Mesendoderm (in vitro differentiated cells): ENCODE measurements at regions not wholly inside any gene's neighbourhood (a gene's known extent, or its start where the extent isn't known, plus 50 kb on each side); places are given as distances from the start of the nearest gene placed in this dataset.

Experiments used
- DNase-seq: peaks from one replicate; pipeline ENCODE4 v3.0.0; 2013
- H2AK5ac ChIP-seq: 2 replicates; pipeline ENCODE4 v1.6.1; 2013; ENCODE audit warnings: low read length, inconsistent platforms
- H2BK120ac ChIP-seq: 2 replicates; pipeline ENCODE4 v1.6.1; 2013; ENCODE audit warnings: low read depth, mild to moderate bottlenecking, low read length, moderate library complexity, mixed read lengths
- H2BK15ac ChIP-seq: replicated peaks from 2 replicates; pipeline ENCODE4 v1.6.1; 2013; ENCODE audit warnings: low read depth, mild to moderate bottlenecking, moderate library complexity
- H2BK5ac ChIP-seq: 2 replicates; pipeline ENCODE4 v1.6.1; 2013; ENCODE audit warnings: low read length, inconsistent platforms
- H3K18ac ChIP-seq: 2 replicates; pipeline ENCODE4 v1.6.1; 2013; ENCODE audit warnings: mild to moderate bottlenecking, low read length, mixed read lengths
- H3K23ac ChIP-seq: one replicate; pipeline ENCODE4 v1.6.1; 2013; ENCODE audit warnings: low read length
- H3K27ac ChIP-seq: 2 replicates; pipeline ENCODE4 v1.5.1; 2013; ENCODE audit warnings: low read depth, mild to moderate bottlenecking, inconsistent platforms, low read length, moderate library complexity
- H3K27me3 ChIP-seq: 2 replicates; pipeline ENCODE4 v1.6.1; 2013; ENCODE audit warnings: low read length, control low read depth, mild to moderate bottlenecking, inconsistent platforms; ENCODE audit not compliant: insufficient read depth, poor library complexity
- H3K36me3 ChIP-seq: 2 replicates; pipeline ENCODE4 v1.6.1; 2013; ENCODE audit warnings: low read length, inconsistent platforms; ENCODE audit not compliant: control insufficient read depth, insufficient read depth
- H3K4ac ChIP-seq: one replicate; pipeline ENCODE4 v1.6.1; 2013; ENCODE audit warnings: low read depth, mild to moderate bottlenecking, low read length, moderate library complexity
- H3K4me1 ChIP-seq: 2 replicates; pipeline ENCODE4 v1.6.1; 2013; ENCODE audit warnings: low read depth, low read length, inconsistent platforms; ENCODE audit not compliant: control insufficient read depth
- H3K4me2 ChIP-seq: 2 replicates; pipeline ENCODE4 v1.6.1; 2013; ENCODE audit warnings: low read length
- H3K4me3 ChIP-seq: 2 replicates; pipeline ENCODE4 v1.5.1; 2013; ENCODE audit warnings: mild to moderate bottlenecking, low read length
- H3K56ac ChIP-seq: one replicate; pipeline ENCODE4 v1.6.1; 2013; ENCODE audit warnings: low read length
- H3K79me1 ChIP-seq: 2 replicates; pipeline ENCODE4 v1.6.1; 2013; ENCODE audit warnings: low read length, inconsistent platforms
- H3K79me2 ChIP-seq: 2 replicates; pipeline ENCODE4 v1.6.1; 2013; ENCODE audit warnings: mild to moderate bottlenecking, low read length; ENCODE audit not compliant: control insufficient read depth, insufficient read depth
- H3K9ac ChIP-seq: 2 replicates; pipeline ENCODE4 v1.6.1; 2013; ENCODE audit warnings: low read length, inconsistent platforms
- H4K5ac ChIP-seq: one replicate; pipeline ENCODE4 v1.6.1; 2013; ENCODE audit warnings: low read length
- H4K8ac ChIP-seq: one replicate; pipeline ENCODE4 v1.6.1; 2013; ENCODE audit warnings: low read depth, mild to moderate bottlenecking, control low read depth, low read length, moderate library complexity
- WGBS: extraction: QIAGEN DNeasy Blood & Tissue Kit; methylation state at CpG from one replicate; pipeline ENCODE4 v1.1.7; 2013; ENCODE audit warnings: low lambda C conversion rate, missing lambda C conversion rate; ENCODE audit not compliant: insufficient coverage; ENCODE audit errors: extremely low coverage; 5-methylcytosine and 5-hydroxymethylcytosine counted together

DNA sequence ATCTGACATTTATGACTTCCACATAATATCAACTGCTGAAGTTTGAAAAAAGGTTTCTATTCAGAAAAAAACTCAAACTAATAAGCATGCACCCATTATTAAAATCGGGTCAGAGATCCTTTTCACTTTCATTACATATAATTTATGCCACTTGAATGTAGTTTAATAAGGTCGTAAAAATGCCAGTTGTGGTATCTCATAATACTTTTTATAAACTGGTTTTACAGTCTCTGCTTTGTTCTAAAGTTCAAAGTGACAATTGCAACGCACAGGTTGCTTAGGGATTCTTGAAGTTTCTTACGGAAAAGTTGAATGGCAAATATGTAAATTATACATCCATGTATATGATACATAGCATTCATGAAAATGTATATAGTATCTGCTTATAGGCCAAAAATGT, 229.4 kb upstream of the CEP162 start:
- no peak overlapping the region for H3K4me3 ChIP-seq
- no peak overlapping the region for H4K5ac ChIP-seq
- H3K4me1 ChIP-seq, result no peaks in the 10 kb centered on the region
- WGBS, result no CpG with 5 or more reads among the region's 4 CpGs
- no peak overlapping the region for H2AK5ac ChIP-seq
- no peaks in the 10 kb centered on the region for H3K79me1 ChIP-seq
- no peaks in the 10 kb centered on the region for H3K36me3 ChIP-seq
- no peak overlapping the region for H3K27ac ChIP-seq
- no peak overlapping the region for H4K8ac ChIP-seq
- H3K79me2 ChIP-seq, result no peaks in the 10 kb centered on the region
- H3K27me3 ChIP-seq, result no peaks in the 10 kb centered on the region
- no peak overlapping the region for H2BK120ac ChIP-seq
- no peak overlapping the region for H2BK5ac ChIP-seq
- no peak overlapping the region for H2BK15ac ChIP-seq
- no peak for DNase-seq
- H3K18ac ChIP-seq, result no peak overlapping the region
- H3K4ac ChIP-seq, result no peak overlapping the region
- H3K4me2 ChIP-seq, result no peak overlapping the region
- H3K23ac ChIP-seq, result no peak overlapping the region
- H3K56ac ChIP-seq, result no peak overlapping the region
- H3K9ac ChIP-seq, result no peak overlapping the region

DNA sequence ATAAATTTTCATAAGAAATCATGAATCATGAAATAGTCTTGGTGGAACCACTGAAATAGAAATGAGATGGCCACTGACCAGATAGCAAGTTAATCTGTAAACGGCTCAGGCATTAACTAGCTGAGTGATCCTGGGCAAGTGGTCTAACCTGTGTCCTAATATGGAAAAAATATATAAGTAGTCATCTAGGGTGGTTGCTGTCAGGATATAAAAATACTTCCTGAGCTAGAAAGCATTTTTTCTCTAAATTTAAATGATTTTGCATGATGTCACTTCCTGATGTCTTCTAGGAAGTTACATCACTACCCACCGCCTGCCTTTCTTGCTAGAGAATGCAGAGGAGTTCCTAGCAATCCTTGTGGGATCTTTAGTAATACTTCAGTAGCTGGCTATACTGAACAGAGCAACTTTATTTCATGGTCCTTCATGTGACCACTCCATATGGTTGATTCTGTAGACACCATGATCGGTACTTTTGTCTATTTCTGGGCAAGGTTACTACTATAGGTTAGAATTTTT, 228.1 kb upstream of the CEP162 start:
- no peak overlapping the region for H3K4me2 ChIP-seq
- no peak overlapping the region for H3K23ac ChIP-seq
- no peaks in the 10 kb centered on the region for H3K36me3 ChIP-seq
- no peak overlapping the region for H3K4me3 ChIP-seq
- H3K27me3 ChIP-seq, result no peaks in the 10 kb centered on the region
- H3K79me1 ChIP-seq, result no peaks in the 10 kb centered on the region
- no peak overlapping the region for H2BK15ac ChIP-seq
- no peak overlapping the region for H2BK5ac ChIP-seq
- H4K5ac ChIP-seq, result no peak overlapping the region
- H3K79me2 ChIP-seq, result no peaks in the 10 kb centered on the region
- H2BK120ac ChIP-seq, result no peak overlapping the region
- H3K56ac ChIP-seq, result no peak overlapping the region
- H4K8ac ChIP-seq, result no peak overlapping the region
- H3K9ac ChIP-seq, result no peak overlapping the region
- no peaks in the 10 kb centered on the region for H3K4me1 ChIP-seq
- DNase-seq, result no peak
- no CpG with 5 or more reads among the region's 3 CpGs for WGBS
- H3K27ac ChIP-seq, result no peak overlapping the region
- H3K4ac ChIP-seq, result no peak overlapping the region
- no peak overlapping the region for H2AK5ac ChIP-seq
- H3K18ac ChIP-seq, result no peak overlapping the region

- no peak overlapping the region for H2BK5ac ChIP-seq
- H3K27me3 ChIP-seq, result no peaks in the 10 kb centered on the region
- H2AK5ac ChIP-seq, result no peak overlapping the region
- no peak overlapping the region for H3K4me3 ChIP-seq
- no peaks in the 10 kb centered on the region for H3K4me1 ChIP-seq
- no peak overlapping the region for H3K27ac ChIP-seq
- H4K5ac ChIP-seq, result no peak overlapping the region
- no peak overlapping the region for H2BK15ac ChIP-seq
- no peak overlapping the region for H3K4me2 ChIP-seq
- H3K56ac ChIP-seq, result no peak overlapping the region
- no peak overlapping the region for H3K18ac ChIP-seq
- DNase-seq, result no peak
- H4K8ac ChIP-seq, result no peak overlapping the region
- H3K36me3 ChIP-seq, result no peaks in the 10 kb centered on the region
- H3K9ac ChIP-seq, result no peak overlapping the region
- H3K79me1 ChIP-seq, result no peaks in the 10 kb centered on the region
- no peaks in the 10 kb centered on the region for H3K79me2 ChIP-seq
- H2BK120ac ChIP-seq, result no peak overlapping the region
- H3K23ac ChIP-seq, result no peak overlapping the region
- H3K4ac ChIP-seq, result no peak overlapping the region
Measured at GRCh38 chr6:84453499-84453898, 226.1 kb upstream of the CEP162 start.

DNA sequence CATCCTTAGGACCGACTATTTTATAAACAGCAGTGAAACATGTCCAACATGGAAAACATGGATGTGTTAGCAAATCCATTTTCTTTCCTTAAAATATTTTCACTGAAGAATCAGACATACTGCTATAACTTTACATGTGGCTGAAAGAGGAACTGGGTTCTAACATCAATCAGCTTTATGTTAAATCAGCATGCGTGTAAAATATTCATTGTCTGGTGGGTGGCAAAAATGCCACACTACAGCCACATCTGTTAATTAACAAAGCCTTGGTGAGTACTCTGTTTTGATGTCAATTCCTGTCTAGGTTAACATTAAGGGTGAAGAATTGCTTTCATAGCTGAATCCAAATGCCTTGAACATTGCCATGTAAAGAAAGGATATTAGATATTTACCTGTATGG, 222.6 kb upstream of the CEP162 start:
- Histone ChIP-seq H3K4ac (no peak overlapping the region), H2AK5ac (no peak overlapping the region), H3K36me3 (no peaks in the 10 kb centered on the region), H2BK5ac (no peak overlapping the region), H3K79me2 (no peaks in the 10 kb centered on the region), H3K9ac (no peak overlapping the region), H3K4me2 (no peak overlapping the region), H3K23ac (no peak overlapping the region), H4K5ac (no peak overlapping the region), H3K27me3 (no peaks in the 10 kb centered on the region), H3K27ac (no peak overlapping the region), H2BK15ac (no peak overlapping the region), H3K4me3 (no peak overlapping the region), H4K8ac (no peak overlapping the region), H3K79me1 (no peaks in the 10 kb centered on the region), H2BK120ac (no peak overlapping the region), H3K4me1 (no peaks in the 10 kb centered on the region), H3K56ac (no peak overlapping the region), H3K18ac (no peak overlapping the region)
- no peak for DNase-seq
- WGBS, result no CpG with 5 or more reads among the region's 2 CpGs

GRCh38 chr6:84449220-84449619, 221.8 kb upstream of the CEP162 start:
- no peak for DNase-seq
- no peak overlapping the region for H2AK5ac ChIP-seq

GRCh38 chr6:84448331-84448730, 220.9 kb upstream of the CEP162 start:
- no peak overlapping the region for H3K4ac ChIP-seq
- no peaks in the 10 kb centered on the region for H3K36me3 ChIP-seq
- no peak overlapping the region for H3K23ac ChIP-seq
- H4K8ac ChIP-seq, result no peak overlapping the region
- no peak overlapping the region for H3K4me2 ChIP-seq
- no peak overlapping the region for H2BK5ac ChIP-seq
- H3K27ac ChIP-seq, result no peak overlapping the region
- H2BK120ac ChIP-seq, result no peak overlapping the region
- no peak overlapping the region for H2BK15ac ChIP-seq
- H3K79me2 ChIP-seq, result no peaks in the 10 kb centered on the region
- no peaks in the 10 kb centered on the region for H3K4me1 ChIP-seq
- H3K18ac ChIP-seq, result no peak overlapping the region
- H4K5ac ChIP-seq, result no peak overlapping the region
- no peaks in the 10 kb centered on the region for H3K79me1 ChIP-seq
- no peak overlapping the region for H3K4me3 ChIP-seq
- H3K9ac ChIP-seq, result no peak overlapping the region
- no peak overlapping the region for H2AK5ac ChIP-seq
- H3K56ac ChIP-seq, result no peak overlapping the region
- no peaks in the 10 kb centered on the region for H3K27me3 ChIP-seq
- no CpG with 5 or more reads among the region's 2 CpGs for WGBS
- DNase-seq, result no peak

More at GRCh38 chr6:84449220-84449619, 221.8 kb upstream of the CEP162 start:
- WGBS, result no CpG with 5 or more reads among the region's 6 CpGs
- Histone ChIP-seq H3K23ac (no peak overlapping the region), H2BK15ac (no peak overlapping the region), H3K9ac (no peak overlapping the region), H3K27ac (no peak overlapping the region), H3K18ac (no peak overlapping the region), H3K4ac (no peak overlapping the region), H2BK5ac (no peak overlapping the region), H3K56ac (no peak overlapping the region), H3K4me3 (no peak overlapping the region), H3K27me3 (no peaks in the 10 kb centered on the region), H2BK120ac (no peak overlapping the region), H3K36me3 (no peaks in the 10 kb centered on the region), H3K79me2 (no peaks in the 10 kb centered on the region), H3K4me2 (no peak overlapping the region), H4K8ac (no peak overlapping the region), H3K79me1 (no peaks in the 10 kb centered on the region), H4K5ac (no peak overlapping the region), H3K4me1 (no peaks in the 10 kb centered on the region)
